Fibroblast of mammary gland (primary cell): ENCODE measurements at regions not wholly inside any gene's neighbourhood (a gene's known extent, or its start where the extent isn't known, plus 50 kb on each side); places are given as distances from the start of the nearest gene placed in this dataset.
"Not testable (repeated sequence)": the region's sequence is repeated elsewhere in the genome, so short reads cannot be mapped to it uniquely, and the experiment has no call there.

Experiments used
- DNase-seq: peaks from one replicate; pipeline ENCODE4 v3.0.0-alpha.2; 2010; ENCODE audit warnings: low read depth
- H3K4me3 ChIP-seq: 2 replicates; pipeline ENCODE4 v1.5.1; 2011; ENCODE audit warnings: low read depth, mild to moderate bottlenecking, low read length, moderate library complexity; ENCODE audit not compliant: control insufficient read depth
- CTCF ChIP-seq: conservative IDR thresholded peaks from 2 replicates; pipeline ENCODE4 v1.5.1; 2011; ENCODE audit warnings: low read depth, low read length, inconsistent platforms; ENCODE audit not compliant: control insufficient read depth, insufficient read depth

- peak; percentile 8 for DNase-seq
- no peak overlapping the region for H3K4me3 ChIP-seq
- TF ChIP-seq CTCF, result no peak
Observed at GRCh38 chr3:104178680-104179079, 1188.0 kb upstream of the ALCAM start.

- no peak overlapping the region for H3K4me3 ChIP-seq
- TF ChIP-seq CTCF, result no peak
- peak; percentile 24 for DNase-seq
Observed at GRCh38 chr3:104180906-104181305, 1185.8 kb upstream of the ALCAM start.

GRCh38 chr3:104190681-104191080, 1176.0 kb upstream of the ALCAM start:
- H3K4me3 ChIP-seq, result no peak overlapping the region
- TF ChIP-seq CTCF, result no peak
- no peak for DNase-seq

GRCh38 chr3:104198131-104198530, 1168.6 kb upstream of the ALCAM start:
- no peak for TF ChIP-seq CTCF
- no peak for DNase-seq
- H3K4me3 ChIP-seq, result no peak overlapping the region

- DNase-seq, result no peak
- no peak for TF ChIP-seq CTCF
- H3K4me3 ChIP-seq, result no peak overlapping the region
Observed at GRCh38 chr3:104206925-104207324, 1159.8 kb upstream of the ALCAM start.

- DNase-seq, result no peak
- no peak for TF ChIP-seq CTCF
- H3K4me3 ChIP-seq, result no peak overlapping the region
Observed at GRCh38 chr3:104214277-104214676, 1152.4 kb upstream of the ALCAM start.

- no peak for DNase-seq
- TF ChIP-seq CTCF, result no peak
- H3K4me3 ChIP-seq, result no peak overlapping the region
Observed at GRCh38 chr3:104214937-104215336, 1151.8 kb upstream of the ALCAM start.

- not testable (repeated sequence) for DNase-seq, H3K4me3 ChIP-seq
Observed at GRCh38 chr3:104219046-104219445, 1147.7 kb upstream of the ALCAM start.
